HG03095 (cell line): ENCODE measurements at regions not wholly inside any gene's neighbourhood (a gene's known extent, or its start where the extent isn't known, plus 50 kb on each side); places are given as distances from the start of the nearest gene placed in this dataset.

Source experiments
- ATAC-seq: cut with Tn5 transposase; IDR thresholded peaks from one replicate; pipeline ENCODE4 v1.9.1; 2021; ENCODE audit warnings: moderate library complexity; ENCODE audit not compliant: unreplicated experiment

- ATAC-seq: no peak
Observed at GRCh38 chr3:107428051-107428858, 51.0 kb downstream of the CCDC54 start.

- peak; percentile 53 for ATAC-seq
Observed at GRCh38 chr3:107429320-107430181, 52.3 kb downstream of the CCDC54 start.

DNA sequence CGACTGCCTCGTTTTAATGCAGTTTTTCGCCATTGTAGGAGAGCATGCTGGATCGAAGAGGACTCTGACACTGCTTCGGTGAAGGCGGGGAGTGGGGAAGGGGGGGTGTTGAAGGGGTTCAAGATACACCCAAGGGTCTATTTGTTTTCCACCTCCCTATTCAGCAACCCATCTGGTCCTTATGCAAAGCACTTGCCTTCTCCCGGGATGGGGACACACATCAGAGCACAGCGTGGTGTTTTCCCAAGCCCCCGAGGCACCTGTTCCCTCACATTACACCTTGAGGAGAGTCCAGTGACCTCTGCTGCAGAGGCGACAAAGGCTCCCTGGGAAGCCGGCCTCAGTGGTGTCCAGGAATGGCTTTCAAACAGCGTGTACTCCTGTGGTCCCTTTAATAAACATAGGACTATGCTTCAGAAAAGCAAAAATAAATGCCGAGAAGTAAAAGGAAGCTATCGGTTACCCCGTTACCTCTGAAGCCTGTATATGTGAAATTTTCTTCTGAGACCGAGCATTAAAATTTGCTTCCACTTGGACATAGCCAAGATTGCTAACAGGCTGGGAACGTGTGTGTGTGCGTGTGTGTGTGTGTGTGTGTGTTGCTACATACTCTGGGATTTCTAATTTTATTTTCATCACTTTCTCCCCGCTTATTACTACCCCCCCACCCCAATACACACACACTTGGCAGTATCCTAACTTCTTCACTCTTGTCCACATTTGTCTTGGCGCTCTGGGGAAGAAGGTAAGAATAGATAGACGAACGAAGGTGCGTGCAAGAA, 53.2 kb downstream of the CCDC54 start:
- ATAC-seq: no peak

GRCh38 chr3:107430996-107431245, 53.7 kb downstream of the CCDC54 start:
- ATAC-seq: peak; percentile 17

- ATAC-seq: peak; percentile 64
Observed at GRCh38 chr3:107431246-107432012, 54.2 kb downstream of the CCDC54 start.

- ATAC-seq: no peak
Observed at GRCh38 chr3:107432013-107432515, 54.8 kb downstream of the CCDC54 start.

DNA sequence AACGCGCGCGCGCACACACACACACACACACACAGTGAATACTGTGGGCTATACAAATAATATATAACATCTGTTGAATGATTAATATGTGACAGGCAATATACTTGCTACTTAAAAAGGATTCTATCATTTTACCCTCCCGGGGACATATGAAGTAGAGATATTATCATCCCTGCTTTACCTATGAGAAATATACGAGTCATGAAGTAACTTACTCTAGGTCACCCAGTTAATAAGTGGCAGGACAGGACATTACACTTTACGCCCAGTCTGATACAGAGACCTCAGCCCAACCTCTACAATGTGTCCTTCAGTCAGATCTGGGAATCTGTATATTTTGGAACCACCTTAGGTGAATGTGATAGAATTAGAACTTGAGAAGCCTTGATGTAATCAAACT, 55.4 kb downstream of the CCDC54 start:
- ATAC-seq: no peak

- ATAC-seq: no peak
Observed at GRCh38 chr3:107436029-107436428, 58.8 kb downstream of the CCDC54 start.

DNA sequence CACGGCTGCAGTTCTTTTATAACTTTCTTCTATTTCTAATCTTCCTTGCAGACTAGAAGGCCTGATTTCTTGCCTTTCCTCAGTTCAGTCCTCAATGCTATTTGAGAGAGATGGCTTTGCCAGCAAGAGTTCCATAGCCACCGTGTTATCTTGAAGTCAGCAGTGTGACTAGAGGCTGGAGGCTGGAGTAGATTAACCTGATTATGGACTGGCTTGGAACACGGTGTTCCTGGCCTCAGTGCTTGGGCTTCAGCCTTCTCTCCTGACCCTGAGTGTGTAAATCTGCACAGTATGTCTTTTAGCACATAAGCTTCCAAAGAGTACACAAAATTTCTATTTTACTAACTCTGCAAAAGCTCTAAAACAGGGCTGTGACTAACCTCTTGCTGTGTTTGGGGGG, 61.4 kb downstream of the CCDC54 start:
- no peak for ATAC-seq

DNA sequence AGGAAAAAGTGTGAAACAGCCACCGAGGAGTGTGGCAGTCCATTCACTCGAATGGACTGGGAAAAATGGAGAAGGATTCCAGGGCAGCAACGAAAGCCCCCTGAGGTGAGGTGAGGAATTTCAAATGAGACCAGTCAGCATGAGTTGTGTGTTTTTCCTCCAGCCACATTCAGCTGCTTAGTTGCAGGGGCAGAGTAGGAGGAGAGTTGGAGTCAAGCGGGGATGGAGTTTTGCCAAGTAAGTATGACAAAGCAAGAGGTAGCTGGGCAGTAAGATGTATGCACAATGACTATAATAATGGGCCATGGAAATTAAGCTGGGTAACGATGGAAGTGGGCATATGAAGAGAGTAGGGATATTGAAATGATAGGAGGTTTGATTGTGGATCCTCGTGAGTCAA, 64.4 kb downstream of the CCDC54 start:
- no peak for ATAC-seq

DNA sequence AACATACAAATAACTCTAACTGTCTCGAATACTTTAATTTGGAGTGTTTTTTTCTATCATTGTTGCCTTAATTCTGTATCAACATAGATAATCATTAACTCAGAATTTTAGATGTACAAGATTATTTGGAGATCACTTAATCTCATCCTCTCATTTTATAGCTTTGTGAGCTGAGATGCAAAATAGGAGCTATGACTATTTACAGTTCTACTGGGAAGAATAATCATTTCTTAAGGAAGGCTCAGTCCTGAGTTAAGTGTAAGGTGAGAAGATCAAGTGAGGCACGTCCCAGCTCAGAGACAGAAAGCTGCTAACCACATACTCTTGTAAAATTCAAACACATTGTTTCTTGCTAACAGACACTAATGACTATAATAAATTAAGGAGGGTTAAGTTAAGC, 66.2 kb downstream of the CCDC54 start:
- no peak for ATAC-seq

DNA sequence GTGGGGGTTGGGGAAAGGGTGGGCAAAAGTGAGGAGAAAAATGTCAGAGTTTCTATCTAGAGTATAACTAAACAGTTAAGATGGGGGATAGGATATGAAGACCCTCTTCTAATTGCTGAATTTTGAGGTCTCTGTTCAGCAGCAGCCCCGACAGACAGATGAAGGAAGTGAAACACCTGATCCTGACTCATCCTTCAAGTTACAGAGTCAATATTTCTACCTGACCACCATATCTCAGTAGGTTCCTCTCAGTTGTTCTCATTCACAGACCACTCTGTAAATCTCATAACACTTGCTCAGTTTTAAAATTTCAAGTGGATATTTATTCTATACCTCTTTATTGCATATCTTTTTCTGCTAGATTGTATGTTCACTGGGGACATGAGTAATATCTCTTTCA, 69.5 kb downstream of the CCDC54 start:
- no peak for ATAC-seq

DNA sequence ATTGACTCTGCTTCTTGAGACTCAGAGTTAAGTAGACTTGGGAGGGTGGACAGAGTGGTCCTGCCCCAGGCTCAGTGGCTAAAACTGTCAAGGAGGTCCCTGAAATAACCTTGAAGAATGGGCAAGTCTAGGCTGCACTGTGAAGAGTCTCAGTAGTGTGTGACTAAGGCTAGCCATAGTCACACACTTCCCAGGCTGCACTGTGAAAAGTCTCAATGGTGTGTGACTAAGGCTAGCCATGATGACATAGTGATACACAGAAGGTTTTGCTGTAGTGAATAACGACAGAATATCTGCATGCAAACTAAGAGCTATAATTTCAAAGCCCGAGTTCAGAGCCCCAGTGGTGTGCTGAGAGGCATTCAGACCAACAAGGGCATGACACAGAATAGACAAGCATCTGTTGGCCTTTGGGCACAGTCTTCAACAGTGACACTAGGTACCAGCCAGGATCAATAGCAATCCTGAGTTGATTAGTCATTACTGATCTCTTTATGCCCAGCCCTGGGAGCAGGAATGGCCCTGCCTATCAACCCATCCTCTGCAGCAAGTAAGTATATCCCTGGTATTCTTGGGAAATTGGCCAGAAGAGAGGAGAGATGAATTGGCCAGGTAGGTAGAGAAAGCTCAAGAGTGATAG, 72.4 kb upstream of the BBX start:
- no peak for ATAC-seq

DNA sequence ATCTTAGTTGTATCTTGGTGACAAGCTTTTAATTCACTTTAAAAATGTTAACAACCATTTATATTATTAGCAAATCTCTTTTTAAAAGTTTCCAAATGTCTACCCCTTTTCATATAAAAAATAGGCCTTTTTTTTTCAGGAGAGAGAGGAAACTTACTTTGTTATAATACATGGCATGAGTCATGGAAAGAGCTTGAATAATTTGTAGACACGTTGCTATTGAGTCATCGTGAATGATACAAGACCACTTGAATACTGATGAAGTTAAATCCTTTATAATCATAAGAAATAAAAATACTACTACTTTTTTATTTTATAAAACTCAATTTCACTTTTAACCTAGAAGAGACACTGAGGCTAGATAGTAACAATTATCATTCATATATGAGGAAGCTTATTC, 70.3 kb upstream of the BBX start:
- ATAC-seq: no peak

DNA sequence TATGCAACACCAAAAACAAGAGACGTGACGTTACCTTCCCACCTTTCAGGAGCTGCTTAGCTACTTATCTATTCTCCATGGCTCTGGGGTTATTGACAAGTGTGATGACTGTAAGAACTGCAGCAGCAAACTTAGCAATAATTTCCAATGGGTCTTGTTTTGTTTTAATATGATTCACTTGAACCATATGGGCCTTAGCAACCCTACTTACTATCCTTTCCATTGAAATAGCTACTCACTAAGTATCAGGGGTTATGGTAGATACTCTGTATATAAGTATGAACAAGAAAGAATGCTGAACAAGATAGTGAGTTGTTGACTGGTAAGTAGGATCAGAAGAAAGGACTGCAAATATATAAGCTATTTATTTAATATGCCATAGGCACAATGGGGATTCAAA, 69.3 kb upstream of the BBX start:
- ATAC-seq: no peak

DNA sequence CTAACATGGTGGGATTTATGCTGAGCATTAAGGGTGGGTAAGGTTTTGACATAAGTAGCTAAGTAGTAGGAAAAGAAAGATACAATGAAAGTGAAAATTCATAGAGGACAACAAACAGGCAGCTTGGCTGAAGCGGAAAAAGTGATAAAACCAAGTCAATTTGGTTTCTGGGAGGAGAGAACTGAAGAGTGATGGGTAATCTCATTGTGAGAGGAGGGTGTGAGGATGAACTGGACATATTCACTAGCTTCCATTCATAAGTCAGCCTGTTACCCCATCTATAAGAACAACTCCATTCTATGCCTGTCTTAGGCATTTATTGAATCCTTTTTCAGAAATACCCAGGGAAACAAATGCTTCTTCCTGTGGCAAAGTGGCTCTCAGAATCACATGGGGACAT, 67.1 kb upstream of the BBX start:
- no peak for ATAC-seq

GRCh38 chr3:107456501-107456900, 66.3 kb upstream of the BBX start:
- ATAC-seq: no peak

DNA sequence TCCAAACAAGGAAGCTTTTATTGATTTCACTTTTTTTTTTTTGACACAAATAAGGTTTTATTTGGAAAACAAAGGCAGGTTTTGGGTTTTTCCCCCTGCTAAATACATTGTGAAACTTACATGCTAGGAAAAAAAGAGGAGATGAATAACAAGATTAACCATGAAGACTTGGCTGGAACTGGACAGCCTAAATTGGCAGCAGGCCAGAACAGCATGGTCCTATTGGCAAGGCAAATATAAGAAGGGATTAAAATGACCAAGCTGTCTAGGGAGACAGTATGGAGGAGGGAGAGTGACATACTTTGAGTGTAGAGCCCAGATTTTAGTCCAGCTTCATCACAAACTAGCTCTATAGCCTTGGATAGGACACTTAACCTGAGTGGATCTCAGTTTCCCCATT, 63.9 kb upstream of the BBX start:
- no peak for ATAC-seq

DNA sequence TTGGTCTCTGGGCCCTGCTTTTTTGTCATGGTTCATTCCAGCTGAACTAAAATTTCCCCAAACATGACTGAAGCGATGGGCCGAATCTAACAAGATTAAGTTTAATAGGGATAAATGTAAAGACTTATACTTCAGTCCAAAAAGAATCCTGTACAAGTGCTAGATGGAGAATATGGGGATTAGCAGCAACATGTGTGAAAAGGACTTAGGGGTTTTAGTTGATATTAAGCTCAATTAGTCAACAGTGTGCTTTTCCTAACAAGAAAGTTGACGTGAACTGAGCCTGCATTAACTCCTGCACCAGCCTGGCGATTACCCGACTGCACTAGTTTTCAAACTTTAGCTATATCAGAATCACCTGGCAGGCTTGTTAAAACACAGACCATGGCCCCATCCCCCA, 61.0 kb upstream of the BBX start:
- no peak for ATAC-seq

DNA sequence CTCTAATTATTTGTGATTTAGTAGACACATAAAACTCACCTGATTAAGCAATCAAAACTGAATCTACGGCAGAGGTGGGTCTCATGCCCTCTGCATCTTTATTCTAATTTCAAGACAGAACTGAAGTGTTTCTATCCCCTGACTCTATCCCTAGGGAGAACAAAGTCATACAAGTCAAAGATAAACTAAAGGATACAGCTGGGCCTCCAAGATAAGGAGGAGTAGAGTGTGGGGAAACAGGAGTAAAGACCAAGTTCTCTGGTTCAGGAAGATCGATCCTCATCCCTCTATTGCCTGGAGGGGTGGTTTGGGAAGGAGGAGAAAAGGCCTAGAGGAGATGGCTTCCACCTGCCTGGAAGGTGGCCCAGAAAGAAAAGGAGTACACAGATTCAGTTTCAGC, 58.7 kb upstream of the BBX start:
- ATAC-seq: no peak
